ENCODE measurements at regions not wholly inside any gene's neighbourhood (a gene's known extent, or its start where the extent isn't known, plus 50 kb on each side); places are given as distances from the start of the nearest gene placed in this dataset.

- intact Hi-C loops (cut with DNase I), result no loop called here
Observed at GRCh38 chr1:57627612-57628011, 203.8 kb upstream of the DAB1 start.

GRCh38 chr1:57623791-57624538 lies 200.1 kb upstream of the DAB1 start:
- no peaks in the 10 kb centered on the region for H3K9me3 ChIP-seq
- no peak overlapping the region for H3K4me3 ChIP-seq
- no peaks in the 10 kb centered on the region for H3K4me1 ChIP-seq
- DNase-seq (no peak), ATAC-seq (no peak)
- intact Hi-C loops (cut with DNase I), result no loop called here
- TF ChIP-seq CTCF (IDR thresholded peaks at IDR 0.05), result no peak
- H3K36me3 ChIP-seq, result no peaks in the 10 kb centered on the region
- H3K27me3 ChIP-seq (ENCODE audit: low read depth), result no peaks in the 10 kb centered on the region
- no peak overlapping the region for H3K27ac ChIP-seq

More at GRCh38 chr1:57627612-57628011, 203.8 kb upstream of the DAB1 start:
- DNase-seq (no peak), ATAC-seq (no peak)
- Histone ChIP-seq H3K4me1 (no peaks in the 10 kb centered on the region), H3K27ac (no peak overlapping the region), H3K36me3 (no peaks in the 10 kb centered on the region), H3K4me3 (no peak overlapping the region), H3K27me3 (ENCODE audit: low read depth) (no peaks in the 10 kb centered on the region), H3K9me3 (no peaks in the 10 kb centered on the region)
- TF ChIP-seq CTCF (IDR thresholded peaks at IDR 0.05), result no peak

- H3K27ac ChIP-seq, result no peak overlapping the region
- H3K4me3 ChIP-seq, result no peak overlapping the region
- intact Hi-C loops (cut with DNase I), result no loop called here
- ATAC-seq (no peak), DNase-seq (no peak)
- no peaks in the 10 kb centered on the region for H3K4me1 ChIP-seq
- no peaks in the 10 kb centered on the region for H3K9me3 ChIP-seq
- H3K36me3 ChIP-seq, result no peaks in the 10 kb centered on the region
- no peak for TF ChIP-seq CTCF (IDR thresholded peaks at IDR 0.05)
- H3K27me3 ChIP-seq (ENCODE audit: low read depth), result no peaks in the 10 kb centered on the region
Observed at GRCh38 chr1:57623039-57623790, 199.4 kb upstream of the DAB1 start.

- no peak overlapping the region for H3K27ac ChIP-seq
- intact Hi-C loops (cut with DNase I), result no loop called here
- no peaks in the 10 kb centered on the region for H3K36me3 ChIP-seq
- H3K27me3 ChIP-seq (ENCODE audit: low read depth), result no peaks in the 10 kb centered on the region
- no peaks in the 10 kb centered on the region for H3K9me3 ChIP-seq
- no peaks in the 10 kb centered on the region for H3K4me1 ChIP-seq
- no peak overlapping the region for H3K4me3 ChIP-seq
- TF ChIP-seq CTCF (IDR thresholded peaks at IDR 0.05), result no peak
- DNase-seq (no peak), ATAC-seq (no peak)
Observed at GRCh38 chr1:57621776-57622175, 197.9 kb upstream of the DAB1 start.

GRCh38 chr1:57620605-57621004 lies 196.7 kb upstream of the DAB1 start:
- Histone ChIP-seq H3K27ac (no peak overlapping the region), H3K36me3 (no peaks in the 10 kb centered on the region), H3K9me3 (no peaks in the 10 kb centered on the region), H3K4me3 (no peak overlapping the region), H3K27me3 (ENCODE audit: low read depth) (no peaks in the 10 kb centered on the region), H3K4me1 (no peaks in the 10 kb centered on the region)
- intact Hi-C loops (cut with DNase I), result no loop called here
- DNase-seq, result no peak
- no peak for ATAC-seq
- TF ChIP-seq CTCF (IDR thresholded peaks at IDR 0.05), result no peak
